ENCODE measurements at regions not wholly inside any gene's neighbourhood (a gene's known extent, or its start where the extent isn't known, plus 50 kb on each side); places are given as distances from the start of the nearest gene placed in this dataset.
A peak's percentile ranks its signal among the peaks of the same experiment; 100 is the strongest.

DNA sequence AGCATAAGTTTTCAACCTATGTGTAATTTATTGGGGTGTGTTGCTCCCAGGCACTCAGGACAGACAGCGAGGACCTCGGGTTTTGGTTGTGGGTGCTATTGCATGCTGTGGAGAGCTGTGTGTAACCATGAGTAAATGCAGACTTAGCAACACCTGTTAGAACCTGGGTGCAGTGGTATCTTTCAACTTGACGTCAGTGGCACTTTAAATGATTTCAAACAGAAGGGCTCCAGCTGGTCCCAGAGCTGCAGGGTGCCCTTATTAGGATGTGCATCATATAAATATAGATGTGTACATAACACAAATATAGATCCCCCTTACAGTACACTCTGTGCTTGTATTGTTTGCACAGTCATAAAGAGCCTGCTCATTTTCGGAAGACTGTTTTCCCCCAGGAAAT is 228.3 kb upstream of the IRS2 start:
- H3K4me1 ChIP-seq (ENCODE audit: insufficient read depth, low read length): peaks cover 38% of the 10 kb centered on the region
- no peaks in the 10 kb centered on the region for H3K9me3 ChIP-seq (ENCODE audit: low read depth, low read length)
- H3K27ac ChIP-seq (ENCODE audit: low read depth, low read length): no peak overlapping the region

DNA sequence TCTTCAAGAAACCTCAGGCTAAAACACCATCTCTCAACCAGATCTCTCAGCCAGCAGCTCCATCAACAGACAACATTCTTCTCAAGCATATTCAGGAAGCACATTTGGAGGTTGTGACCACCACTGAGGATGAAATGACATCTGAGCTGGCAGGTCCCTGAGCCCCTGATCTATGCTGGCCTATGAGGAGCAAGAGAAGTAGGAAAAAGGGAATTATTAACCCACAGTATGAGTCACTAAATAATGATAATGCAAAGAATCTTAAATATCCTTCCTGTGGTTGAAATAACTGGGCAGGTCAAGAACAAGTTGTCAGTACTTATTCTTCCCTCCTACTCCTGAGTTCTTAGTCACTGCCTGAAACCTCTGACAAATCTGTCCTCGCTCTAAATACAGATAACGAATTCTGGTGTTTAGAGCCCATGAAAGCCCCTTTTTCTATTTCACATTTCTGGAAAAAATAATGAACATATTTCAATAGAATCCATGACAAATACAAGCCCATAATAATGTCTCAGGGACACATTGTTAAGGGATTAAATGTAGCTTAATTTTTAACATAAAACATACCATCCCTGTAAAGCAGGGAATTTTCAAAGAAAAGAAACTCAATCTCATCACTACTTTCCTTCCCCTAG is 225.8 kb upstream of the IRS2 start:
- H3K27ac ChIP-seq (ENCODE audit: low read depth, low read length): peak overlapping the region; percentile 36
- H3K79me2 ChIP-seq (ENCODE audit: insufficient read depth, low read length): no peaks in the 10 kb centered on the region
- H3K36me3 ChIP-seq (ENCODE audit: insufficient read depth, low read length): no peaks in the 10 kb centered on the region
- peak overlapping the region; percentile 2 for H3K4me2 ChIP-seq (ENCODE audit: insufficient read depth, low read length)
- H3K4me3 ChIP-seq (ENCODE audit: insufficient read depth, low read length): no peak overlapping the region
- no peaks in the 10 kb centered on the region for H3K9me3 ChIP-seq (ENCODE audit: low read depth, low read length)
- no peak for DNase-seq (ENCODE audit: insufficient read length, low spot score, missing footprints)
- no peaks in the 10 kb centered on the region for H4K20me1 ChIP-seq (ENCODE audit: insufficient read depth, low read length)
- TF ChIP-seq CTCF (IDR thresholded peaks at IDR 0.05; ENCODE audit: extremely low read depth, low read depth, low read length): no peak
- peaks cover 27% of the 10 kb centered on the region for H3K4me1 ChIP-seq (ENCODE audit: insufficient read depth, low read length)
- no peaks in the 10 kb centered on the region for H3K27me3 ChIP-seq (ENCODE audit: insufficient read depth, low read length)
- H2AFZ ChIP-seq (ENCODE audit: low read length): no peak overlapping the region

More for the DNA sequence above, 228.3 kb upstream of the IRS2 start:
- Histone ChIP-seq H3K4me3 (ENCODE audit: insufficient read depth, low read length) (no peak overlapping the region), H3K4me2 (ENCODE audit: insufficient read depth, low read length) (no peak overlapping the region), H3K27me3 (ENCODE audit: insufficient read depth, low read length) (no peaks in the 10 kb centered on the region), H4K20me1 (ENCODE audit: insufficient read depth, low read length) (no peaks in the 10 kb centered on the region), H3K36me3 (ENCODE audit: insufficient read depth, low read length) (no peaks in the 10 kb centered on the region), H2AFZ (ENCODE audit: low read length) (no peak overlapping the region), H3K79me2 (ENCODE audit: insufficient read depth, low read length) (no peaks in the 10 kb centered on the region)
- no peak for DNase-seq (ENCODE audit: insufficient read length, low spot score, missing footprints)
- no peak for TF ChIP-seq CTCF (IDR thresholded peaks at IDR 0.05; ENCODE audit: extremely low read depth, low read depth, low read length)

DNA sequence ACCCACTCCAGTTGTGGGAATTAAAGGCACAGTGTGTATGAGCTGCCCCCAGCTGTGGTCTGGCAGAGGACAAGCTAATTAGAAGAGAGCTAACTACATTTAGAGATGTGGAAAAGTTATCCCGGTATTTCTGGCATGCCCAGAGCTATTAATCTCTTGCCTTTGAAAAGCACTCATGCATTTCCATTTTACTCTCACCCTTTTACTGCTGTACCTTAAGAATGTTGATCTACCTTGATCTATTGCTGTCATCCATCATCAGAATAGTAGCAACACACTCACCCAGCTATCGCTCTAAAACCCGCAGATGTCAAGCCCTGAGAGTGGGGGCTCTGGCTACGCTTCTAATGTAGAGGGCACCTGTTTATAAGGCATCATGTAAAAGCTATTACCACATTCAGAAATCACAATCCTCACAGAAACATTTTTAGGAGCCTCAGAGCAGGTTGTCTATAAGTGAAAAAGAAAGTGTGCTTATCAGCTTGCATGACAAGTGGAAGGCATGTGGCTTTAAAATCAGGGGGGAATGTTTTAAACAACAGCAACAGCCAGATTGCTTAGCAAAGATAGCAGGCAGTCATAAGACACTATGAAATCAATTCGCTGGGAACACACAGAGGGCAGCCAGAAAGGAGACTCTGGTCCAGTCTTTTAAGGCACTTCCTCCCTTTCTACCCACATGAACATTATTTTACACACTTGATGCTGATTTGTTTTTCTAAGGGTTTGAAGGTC is 224.2 kb upstream of the IRS2 start:
- no peak overlapping the region for H3K27ac ChIP-seq (ENCODE audit: low read depth, low read length)

More for the DNA sequence above, 224.2 kb upstream of the IRS2 start:
- no peak overlapping the region for H2AFZ ChIP-seq (ENCODE audit: low read length)
- no peaks in the 10 kb centered on the region for H4K20me1 ChIP-seq (ENCODE audit: insufficient read depth, low read length)
- no peaks in the 10 kb centered on the region for H3K9me3 ChIP-seq (ENCODE audit: low read depth, low read length)
- no peak overlapping the region for H3K4me2 ChIP-seq (ENCODE audit: insufficient read depth, low read length)
- no peaks in the 10 kb centered on the region for H3K79me2 ChIP-seq (ENCODE audit: insufficient read depth, low read length)
- no peak for TF ChIP-seq CTCF (IDR thresholded peaks at IDR 0.05; ENCODE audit: extremely low read depth, low read depth, low read length)
- no peak for DNase-seq (ENCODE audit: insufficient read length, low spot score, missing footprints)
- no peaks in the 10 kb centered on the region for H3K36me3 ChIP-seq (ENCODE audit: insufficient read depth, low read length)
- no peaks in the 10 kb centered on the region for H3K27me3 ChIP-seq (ENCODE audit: insufficient read depth, low read length)
- H3K4me1 ChIP-seq (ENCODE audit: insufficient read depth, low read length): peaks cover 18% of the 10 kb centered on the region
- H3K4me3 ChIP-seq (ENCODE audit: insufficient read depth, low read length): no peak overlapping the region
